Spleen (tissue), 7 donors: ENCODE measurements at regions not wholly inside any gene's neighbourhood (a gene's known extent, or its start where the extent isn't known, plus 50 kb on each side); places are given as distances from the start of the nearest gene placed in this dataset.

Experiments used
- CTCF ChIP-seq, 11 experiments: fragments of 200-600 bp in 7 of 11; fragments of 450-650 bp in 4 of 11; sonication (generic) in 4 of 11; IDR thresholded peaks in 8 of 11; conservative IDR thresholded peaks in 3 of 11; 1 replicate in 7 of 11; 2 replicates in 4 of 11; pipeline versions ENCODE4 v1.4.0 to v1.8.0; 2016 to 2021; ENCODE audit warnings: antibody characterized with exemption in 11 of 11, inconsistent platforms in 4 of 11, mild to moderate bottlenecking in 1 of 11
- POLR2AphosphoS5 ChIP-seq, 3 donors: sonication (generic); formaldehyde crosslinking; IDR thresholded peaks; one replicate each; pipeline ENCODE4 v1.5.1; 2017; ENCODE audit warnings: antibody characterized with exemption in 3 of 3
- donor health status: DM: no; HTN: no; CAD: no; lungs with moderate emphysema.
- donor health status: DM: no; HTN: no; CAD: no.
- donor health status: DM: no; HTN: no; CAD: no.

GRCh38 chr5:128796506-128796905, 168.8 kb upstream of the SLC27A6 start:
- no peak for TF ChIP-seq CTCF (IDR thresholded peaks at IDR 0.05 in 8 of 11, conservative IDR thresholded peaks at IDR 0.05 in 3 of 11)
- no peak for TF ChIP-seq POLR2AphosphoS5 (IDR thresholded peaks at IDR 0.05)
